NCI-H345 treated with DMSO at 0.1 percent for 48 hours (cell line): ENCODE measurements at regions not wholly inside any gene's neighbourhood (a gene's known extent, or its start where the extent isn't known, plus 50 kb on each side); places are given as distances from the start of the nearest gene placed in this dataset.
"Not testable (repeated sequence)": the region's sequence is repeated elsewhere in the genome, so short reads cannot be mapped to it uniquely, and the experiment has no call there.

Source experiments
- DNase-seq: peaks from one replicate; lab custom pipeline; 2025; ENCODE audit not compliant: unreplicated experiment; lab: John Stamatoyannopoulos, UW

- no peak for DNase-seq
These were observed 411.9 kb upstream of the ZNF804A start for GRCh38 chr2:184186436-184186835.

GRCh38 chr2:184187421-184187971 lies 410.8 kb upstream of the ZNF804A start:
- no peak for DNase-seq

- DNase-seq = no peak
These were observed 407.6 kb upstream of the ZNF804A start for GRCh38 chr2:184190725-184191124.

- DNase-seq = no peak
These were observed 405.7 kb upstream of the ZNF804A start for GRCh38 chr2:184192649-184193048.

GRCh38 chr2:184197413-184197812 lies 400.9 kb upstream of the ZNF804A start:
- DNase-seq = no peak

- DNase-seq = not testable (repeated sequence)
These were observed 399.5 kb upstream of the ZNF804A start for GRCh38 chr2:184198791-184199190.

- DNase-seq = no peak
These were observed 399.1 kb upstream of the ZNF804A start for GRCh38 chr2:184199274-184199673.

- no peak for DNase-seq
These were observed 397.1 kb upstream of the ZNF804A start for GRCh38 chr2:184201246-184201645.

GRCh38 chr2:184203661-184204060 lies 394.7 kb upstream of the ZNF804A start:
- no peak for DNase-seq

GRCh38 chr2:184205048-184205596 lies 393.2 kb upstream of the ZNF804A start:
- DNase-seq = no peak

GRCh38 chr2:184206045-184206444 lies 392.3 kb upstream of the ZNF804A start:
- DNase-seq = no peak

GRCh38 chr2:184210329-184210728 lies 388.0 kb upstream of the ZNF804A start:
- no peak for DNase-seq

- DNase-seq = no peak
These were observed 382.6 kb upstream of the ZNF804A start for GRCh38 chr2:184215745-184216144.

- DNase-seq = no peak
These were observed 341.7 kb upstream of the ZNF804A start for GRCh38 chr2:184256611-184257010.

GRCh38 chr2:184261331-184261730 lies 337.0 kb upstream of the ZNF804A start:
- no peak for DNase-seq

- no peak for DNase-seq
These were observed 336.5 kb upstream of the ZNF804A start for GRCh38 chr2:184261818-184262217.

GRCh38 chr2:184268900-184269477 lies 329.3 kb upstream of the ZNF804A start:
- DNase-seq = no peak

GRCh38 chr2:184270660-184271059 lies 327.7 kb upstream of the ZNF804A start:
- DNase-seq = no peak

GRCh38 chr2:184272056-184272455 lies 326.3 kb upstream of the ZNF804A start:
- DNase-seq = no peak

GRCh38 chr2:184294831-184295230 lies 303.5 kb upstream of the ZNF804A start:
- no peak for DNase-seq

- no peak for DNase-seq
These were observed 301.2 kb upstream of the ZNF804A start for GRCh38 chr2:184297085-184297484.

GRCh38 chr2:184302506-184302905 lies 295.8 kb upstream of the ZNF804A start:
- DNase-seq = no peak

- no peak for DNase-seq
These were observed 294.3 kb upstream of the ZNF804A start for GRCh38 chr2:184304006-184304405.
